Right kidney (tissue), 1 donor: ENCODE measurements at regions not wholly inside any gene's neighbourhood (a gene's known extent, or its start where the extent isn't known, plus 50 kb on each side); places are given as distances from the start of the nearest gene placed in this dataset.
"Not testable (repeated sequence)": the region's sequence is repeated elsewhere in the genome, so short reads cannot be mapped to it uniquely, and the experiment has no call there.

Source experiments
- DNase-seq: peaks from one replicate; pipeline ENCODE4 v3.0.0-alpha.2; 2016

- no peak for DNase-seq
Measured at GRCh38 chr3:35184775-35185174, 454.6 kb upstream of the ARPP21 start.

- DNase-seq: no peak
Measured at GRCh38 chr3:35187908-35188307, 451.4 kb upstream of the ARPP21 start.

GRCh38 chr3:35194666-35195065 lies 444.7 kb upstream of the ARPP21 start:
- DNase-seq: no peak

GRCh38 chr3:35198857-35199256 lies 440.5 kb upstream of the ARPP21 start:
- DNase-seq: no peak

GRCh38 chr3:35200056-35200455 lies 439.3 kb upstream of the ARPP21 start:
- no peak for DNase-seq

DNA sequence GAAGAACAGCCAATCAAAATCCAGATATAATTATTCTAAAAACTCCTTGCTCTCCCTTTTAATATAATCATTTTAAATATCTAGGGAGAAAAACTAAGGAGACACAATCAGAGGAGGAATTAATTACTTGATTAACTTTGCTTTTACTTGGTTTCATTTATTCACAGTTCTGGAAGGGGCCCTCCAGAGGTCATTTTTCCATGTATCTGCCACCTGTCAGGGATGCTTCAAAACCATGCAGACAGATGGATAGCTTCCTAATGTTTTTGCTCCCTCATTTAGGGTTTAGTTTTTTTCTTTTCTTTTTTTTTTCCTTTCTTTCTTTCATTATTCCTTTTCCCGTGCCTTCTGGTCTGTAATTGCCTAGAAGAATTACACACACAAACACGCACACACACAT lies 438.1 kb upstream of the ARPP21 start:
- no peak for DNase-seq

DNA sequence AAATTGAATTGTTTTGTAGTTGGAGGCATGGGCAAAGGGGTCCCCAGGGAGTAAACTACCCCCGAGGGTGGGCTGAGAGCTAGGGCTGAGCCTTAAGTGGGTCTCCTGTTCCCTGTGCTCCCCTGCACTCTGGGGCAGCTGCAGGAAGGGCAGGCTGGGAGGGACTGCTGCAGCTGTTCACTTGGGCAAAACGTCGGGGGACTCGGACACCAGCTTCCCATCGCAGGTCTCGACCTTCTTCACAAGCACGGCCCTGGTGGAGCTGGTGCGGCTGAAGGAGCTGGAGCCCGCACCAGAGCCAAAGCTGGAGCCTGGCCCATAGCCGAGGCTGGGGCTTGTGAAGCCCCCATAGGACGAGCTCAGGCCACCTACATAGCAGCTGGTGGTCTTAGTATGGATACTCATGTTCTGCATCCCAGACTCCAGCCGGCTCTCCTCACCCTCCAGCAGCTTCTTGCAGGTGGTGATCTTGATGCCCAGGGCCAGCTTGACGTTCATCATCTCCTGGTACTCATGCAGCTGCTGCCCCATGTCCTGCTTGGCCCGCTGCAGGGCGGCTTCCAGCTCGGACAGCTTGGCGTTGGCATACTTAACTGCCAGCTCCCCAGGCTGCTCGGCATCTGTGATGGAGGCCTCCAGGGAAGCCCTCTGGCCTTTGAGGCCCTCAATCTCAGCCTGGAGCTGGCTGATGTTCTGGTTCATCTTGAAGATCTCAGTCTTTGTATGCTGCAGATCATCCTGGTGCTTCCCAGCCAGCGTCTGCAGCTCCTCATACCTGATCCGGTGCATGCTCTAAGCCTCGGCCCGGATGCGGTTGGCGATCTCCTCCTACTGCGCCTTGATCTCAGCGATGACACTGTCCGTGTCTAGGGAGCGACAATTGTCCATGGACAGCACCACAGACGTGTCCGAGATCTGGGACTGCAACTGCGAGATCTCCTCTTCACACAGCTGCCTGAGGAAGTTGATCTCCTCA lies 423.5 kb upstream of the ARPP21 start:
- DNase-seq: no peak

GRCh38 chr3:35216501-35217266 lies 422.6 kb upstream of the ARPP21 start:
- DNase-seq: no peak

- no peak for DNase-seq
Measured at GRCh38 chr3:35223632-35224394, 415.5 kb upstream of the ARPP21 start.

GRCh38 chr3:35224565-35225295 lies 414.6 kb upstream of the ARPP21 start:
- DNase-seq: no peak

DNA sequence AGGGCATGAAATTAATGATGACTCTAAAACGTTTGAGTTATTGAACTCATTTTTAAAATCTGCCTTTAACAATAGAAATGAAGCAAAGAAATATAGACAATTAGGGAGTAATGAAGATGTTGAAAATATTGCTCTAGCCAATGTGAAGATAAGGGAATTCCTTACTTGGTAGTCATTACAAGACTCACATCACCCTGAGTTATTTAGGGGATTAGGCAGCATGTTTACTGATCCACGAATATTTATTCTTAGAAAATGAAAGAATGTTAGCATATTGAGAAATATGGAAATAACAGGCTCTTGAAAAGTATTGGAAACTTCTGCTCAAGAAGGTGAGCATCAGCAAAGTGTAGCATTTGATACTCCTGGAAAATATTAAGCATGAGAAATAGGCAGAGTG lies 398.1 kb upstream of the ARPP21 start:
- no peak for DNase-seq

DNA sequence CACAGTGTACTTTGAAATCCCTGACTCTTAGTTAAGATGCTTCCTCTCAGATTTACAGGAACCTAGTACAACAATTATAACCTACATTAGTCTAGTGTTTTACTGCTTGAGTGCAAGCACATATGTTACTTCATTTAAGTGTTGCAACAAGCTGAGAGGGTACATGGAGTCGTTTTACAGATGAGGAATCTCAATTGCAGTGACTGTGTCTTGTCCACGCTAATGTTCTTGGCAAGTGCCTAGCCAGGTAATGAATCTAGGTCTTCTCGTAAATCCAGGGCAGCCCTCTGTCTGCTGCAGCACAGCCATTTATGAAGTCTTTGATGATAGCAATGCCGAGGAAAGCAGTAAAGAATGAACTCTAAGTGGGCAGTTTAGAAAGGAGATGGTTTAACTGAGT lies 384.4 kb upstream of the ARPP21 start:
- no peak for DNase-seq

GRCh38 chr3:35257641-35258040 lies 381.7 kb upstream of the ARPP21 start:
- no peak for DNase-seq

- no peak for DNase-seq
Measured at GRCh38 chr3:35262406-35262805, 376.9 kb upstream of the ARPP21 start.

DNA sequence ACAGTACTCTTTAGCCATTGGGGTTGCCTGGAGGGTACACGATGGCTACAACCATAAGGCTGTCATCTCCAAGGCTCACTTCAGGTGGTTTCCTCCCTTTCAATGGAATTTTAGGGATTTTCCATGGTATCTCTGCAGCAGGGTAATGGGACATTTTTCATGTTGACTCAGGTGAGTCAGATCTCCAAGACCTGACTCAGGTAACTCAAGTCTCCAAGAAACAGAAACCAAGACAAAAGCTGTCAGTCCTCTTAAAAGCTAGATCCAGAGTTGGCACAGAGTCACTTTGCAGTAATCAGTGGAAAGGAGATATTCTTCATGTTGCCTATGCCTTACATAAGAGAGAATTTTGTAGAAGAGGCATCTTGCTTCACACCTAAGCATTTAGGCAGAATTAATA lies 375.8 kb upstream of the ARPP21 start:
- DNase-seq: no peak

GRCh38 chr3:35266065-35266464 lies 373.3 kb upstream of the ARPP21 start:
- DNase-seq: not testable (repeated sequence)

- DNase-seq: no peak
Measured at GRCh38 chr3:35275768-35276167, 363.6 kb upstream of the ARPP21 start.

DNA sequence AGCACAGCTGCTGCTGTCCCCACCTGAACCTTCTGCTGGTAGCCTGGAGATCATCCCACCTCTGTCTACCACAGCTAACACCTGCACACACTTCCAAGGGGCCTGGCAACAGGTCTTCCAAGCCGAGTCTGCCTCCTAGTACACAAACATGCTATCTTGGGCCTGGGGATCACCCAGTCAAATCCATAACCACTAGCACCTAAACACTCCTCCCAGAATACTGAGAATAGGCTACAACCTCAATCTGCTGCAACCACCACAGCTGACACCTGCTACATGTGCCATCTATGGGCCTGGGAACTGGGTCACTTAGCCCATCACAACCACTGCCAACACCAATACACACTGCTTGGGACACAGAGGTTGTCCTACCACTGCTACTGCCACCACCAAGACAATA lies 362.8 kb upstream of the ARPP21 start:
- no peak for DNase-seq

- no peak for DNase-seq
Measured at GRCh38 chr3:35291471-35292236, 347.7 kb upstream of the ARPP21 start.

DNA sequence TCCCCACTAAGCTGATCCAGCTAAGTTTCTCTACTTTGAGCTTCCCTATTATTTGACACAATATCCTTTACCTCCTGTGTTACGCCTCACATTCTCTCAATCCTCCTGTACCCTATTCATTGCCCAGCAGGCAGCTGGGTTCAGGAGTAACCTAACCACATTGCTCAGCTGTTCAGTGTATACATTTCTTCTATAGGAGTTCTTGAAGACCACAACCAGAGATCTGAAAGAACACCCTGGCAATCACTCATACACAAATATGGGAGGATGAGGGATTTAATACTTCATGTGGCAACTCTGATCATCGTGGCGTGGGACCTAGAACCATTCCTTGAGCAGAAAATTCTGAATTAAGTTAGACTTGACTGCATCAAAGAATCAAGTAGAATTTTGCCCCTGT lies 346.8 kb upstream of the ARPP21 start:
- DNase-seq: no peak

GRCh38 chr3:35295906-35296305 lies 343.4 kb upstream of the ARPP21 start:
- DNase-seq: no peak
